ENCODE measurements at regions not wholly inside any gene's neighbourhood (a gene's known extent, or its start where the extent isn't known, plus 50 kb on each side); places are given as distances from the start of the nearest gene placed in this dataset.

GRCh38 chr11:88231894-88232482, 56.7 kb upstream of the RAB38 start:
- Histone ChIP-seq H3K4me1 (ENCODE audit: insufficient read depth, low read length) (no peaks in the 10 kb centered on the region), H3K9me3 (ENCODE audit: low read depth, low read length) (peaks cover 30% of the 10 kb centered on the region), H3K4me3 (ENCODE audit: low read length) (no peak overlapping the region), H3K27me3 (ENCODE audit: insufficient read depth, low read length) (no peaks in the 10 kb centered on the region)

GRCh38 chr11:88229303-88229702, 54.1 kb upstream of the RAB38 start:
- Histone ChIP-seq H3K27me3 (ENCODE audit: insufficient read depth, low read length) (no peaks in the 10 kb centered on the region), H3K9me3 (ENCODE audit: low read depth, low read length) (peaks cover 57% of the 10 kb centered on the region), H3K4me1 (ENCODE audit: insufficient read depth, low read length) (no peaks in the 10 kb centered on the region), H3K4me3 (ENCODE audit: low read length) (no peak overlapping the region)
